ENCODE measurements at regions not wholly inside any gene's neighbourhood (a gene's known extent, or its start where the extent isn't known, plus 50 kb on each side); places are given as distances from the start of the nearest gene placed in this dataset.

DNA sequence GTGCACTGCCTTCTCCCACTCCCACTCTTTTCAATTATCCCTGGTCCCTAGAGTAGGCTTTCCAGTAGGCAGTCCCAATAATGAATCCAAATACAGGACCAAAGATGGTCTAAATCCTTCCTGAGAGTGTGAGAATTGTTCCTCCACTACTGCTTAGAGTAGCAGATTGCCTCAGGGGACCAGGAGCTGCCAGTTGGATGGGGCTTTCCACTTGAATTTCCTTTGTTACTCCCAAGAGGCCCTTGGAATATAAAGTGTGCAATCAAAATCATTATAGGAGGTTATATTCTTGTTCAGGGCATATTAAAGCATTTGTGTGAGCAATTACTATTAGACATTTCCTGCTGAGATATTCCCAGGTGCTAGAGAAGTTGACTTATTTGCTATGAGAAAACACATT lies 156.6 kb upstream of the TLL1 start:
- H3K4me1 ChIP-seq (ENCODE audit: control insufficient read depth, insufficient read depth, low read length), result no peaks in the 10 kb centered on the region
- ChIA-PET CTCF (no interaction called here), POLR2A (no interaction called here)
- no peaks in the 10 kb centered on the region for H3K36me3 ChIP-seq (ENCODE audit: control insufficient read depth in 2 of 2, insufficient read depth in 1 of 2, low read length in 2 of 2)
- no peaks in the 10 kb centered on the region for H3K9me3 ChIP-seq (ENCODE audit: control insufficient read depth, insufficient read depth, low read depth, low read length)
- no peak overlapping the region for H3K4me3 ChIP-seq (ENCODE audit: low read depth, low read length)
- no peak for TF ChIP-seq ELK4 (IDR thresholded peaks at IDR 0.05; ENCODE audit: borderline replicate concordance, low read depth, low read length)
- no peak for TF ChIP-seq ZNF530 (tag by site-specific recombination; IDR thresholded peaks at IDR 0.05; ENCODE audit: low read depth)
- TF ChIP-seq ZBTB11 (tag by site-specific recombination; conservative IDR thresholded peaks at IDR 0.05; ENCODE audit: low read depth), result no peak
- TF ChIP-seq ZBTB26 (tag by site-specific recombination; optimal IDR thresholded peaks at IDR 0.05), result no peak
- no peak for TF ChIP-seq ZEB2 (tag by site-specific recombination; IDR thresholded peaks at IDR 0.05)
- no peak for TF ChIP-seq ZNF18 (tag by site-specific recombination; IDR thresholded peaks at IDR 0.05)
- no peak overlapping the region for H3K27ac ChIP-seq (ENCODE audit: extremely low read depth, low read depth, low read length)

- ChIA-PET CTCF (no interaction called here), POLR2A (no interaction called here)
- Histone ChIP-seq H3K9me3 (ENCODE audit: control insufficient read depth, insufficient read depth, low read depth, low read length) (no peaks in the 10 kb centered on the region), H3K36me3 (ENCODE audit: control insufficient read depth in 2 of 2, insufficient read depth in 1 of 2, low read length in 2 of 2) (no peaks in the 10 kb centered on the region), H3K27ac (ENCODE audit: extremely low read depth, low read depth, low read length) (no peak overlapping the region), H3K4me1 (ENCODE audit: control insufficient read depth, insufficient read depth, low read length) (no peaks in the 10 kb centered on the region), H3K4me3 (ENCODE audit: low read depth, low read length) (no peak overlapping the region)
- TF ChIP-seq ZNF239 (tag by site-specific recombination; IDR thresholded peaks at IDR 0.05) (no peak), ZNF530 (tag by site-specific recombination; IDR thresholded peaks at IDR 0.05; ENCODE audit: low read depth) (no peak), ZNF354C (tag by site-specific recombination; IDR thresholded peaks at IDR 0.05; ENCODE audit: borderline replicate concordance, low read depth) (no peak), ZNF670 (tag by site-specific recombination; IDR thresholded peaks at IDR 0.05; ENCODE audit: low read depth) (no peak), ZNF488 (tag by site-specific recombination; IDR thresholded peaks at IDR 0.05) (no peak), ZNF830 (tag by site-specific recombination; IDR thresholded peaks at IDR 0.05; ENCODE audit: low read depth) (no peak), MYNN (tag by site-specific recombination; IDR thresholded peaks at IDR 0.05; ENCODE audit: borderline replicate concordance) (no peak)
These were observed 154.4 kb upstream of the TLL1 start for GRCh38 chr4:165718660-165719059.
